ENCODE measurements at regions not wholly inside any gene's neighbourhood (a gene's known extent, or its start where the extent isn't known, plus 50 kb on each side); places are given as distances from the start of the nearest gene placed in this dataset.

DNA sequence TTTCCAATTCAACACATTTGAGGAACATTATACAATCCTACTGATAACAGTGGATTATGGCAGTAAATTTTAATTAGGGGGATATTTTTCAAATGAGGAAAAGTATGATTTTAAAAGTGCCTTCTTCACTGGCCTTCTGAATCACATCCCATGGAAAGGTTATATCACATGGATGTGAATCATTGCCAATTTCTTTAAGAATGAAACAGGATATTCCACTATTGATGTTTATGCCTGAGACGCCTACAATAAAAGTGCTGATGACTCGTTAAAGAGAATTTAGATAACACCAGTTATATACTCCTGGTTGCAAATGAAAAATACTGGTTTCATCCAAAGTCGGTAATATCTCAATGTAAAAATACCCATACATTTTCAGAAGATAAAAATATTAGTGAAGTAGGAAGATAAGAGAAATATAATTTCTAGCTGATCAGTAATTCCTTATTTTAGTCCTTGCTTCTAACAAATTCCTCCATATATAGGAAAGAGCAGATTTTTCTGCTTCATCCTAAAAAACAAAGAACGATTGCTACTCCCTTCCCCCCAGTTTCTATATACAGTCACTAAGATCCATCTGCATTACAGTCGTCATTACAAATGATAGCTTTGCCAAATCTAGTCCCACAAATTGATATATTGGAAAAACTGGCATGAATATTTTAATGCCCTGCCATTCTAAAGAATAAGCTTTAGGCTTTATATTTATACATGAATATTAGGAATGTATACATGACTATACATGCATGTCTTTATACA is 139.5 kb upstream of the SOX5 start:
- H3K27me3 ChIP-seq (ENCODE audit: control insufficient read depth in 1 of 2, insufficient read depth in 2 of 2, low read length in 2 of 2) = no peaks in the 10 kb centered on the region
- no peaks in the 10 kb centered on the region for H3K36me3 ChIP-seq (replicated peaks in 1 of 2; ENCODE audit: control insufficient read depth in 1 of 2, insufficient read depth in 2 of 2, low read length in 2 of 2)
- H2AFZ ChIP-seq (ENCODE audit: low read length) = no peak overlapping the region
- no peak for TF ChIP-seq ZNF570 (CRISPR knock-in tag; IDR thresholded peaks at IDR 0.05; ENCODE audit: borderline replicate concordance)
- no peak for TF ChIP-seq POLR2AphosphoS5 (IDR thresholded peaks at IDR 0.05; ENCODE audit: low read depth, low read length)
- no peak for TF ChIP-seq ZNF703 (CRISPR knock-in tag; IDR thresholded peaks at IDR 0.05; ENCODE audit: borderline replicate concordance)
- no peak for TF ChIP-seq CHD4 (IDR thresholded peaks at IDR 0.05; ENCODE audit: borderline replicate concordance, low read length)
- TF ChIP-seq, protein P1, sequence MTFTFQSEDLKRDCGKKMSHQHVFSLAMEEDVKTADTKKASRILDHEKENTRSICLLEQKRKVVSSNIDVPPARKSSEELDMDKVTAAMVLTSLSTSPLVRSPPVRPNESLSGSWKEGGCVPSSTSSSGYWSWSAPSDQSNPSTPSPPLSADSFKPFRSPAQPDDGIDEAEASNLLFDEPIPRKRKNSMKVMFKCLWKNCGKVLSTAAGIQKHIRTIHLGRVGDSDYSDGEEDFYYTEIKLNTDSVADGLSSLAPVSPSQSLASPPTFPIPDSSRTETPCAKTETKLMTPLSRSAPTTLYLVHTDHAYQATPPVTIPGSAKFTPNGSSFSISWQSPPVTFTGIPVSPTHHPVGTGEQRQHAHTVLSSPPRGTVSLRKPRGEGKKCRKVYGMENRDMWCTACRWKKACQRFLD (CRISPR knock-in tag; IDR thresholded peaks at IDR 0.05; ENCODE audit: borderline replicate concordance) = no peak
- TF ChIP-seq ARHGAP35 (CRISPR knock-in tag; IDR thresholded peaks at IDR 0.05; ENCODE audit: borderline replicate concordance) = no peak
- no peak for TF ChIP-seq ZNF841 (CRISPR knock-in tag; IDR thresholded peaks at IDR 0.05; ENCODE audit: borderline replicate concordance)
- TF ChIP-seq ZNF629 (CRISPR knock-in tag; conservative IDR thresholded peaks at IDR 0.05) = no peak
- TF ChIP-seq ISL2 (CRISPR knock-in tag; IDR thresholded peaks at IDR 0.05) = no peak
- TF ChIP-seq, protein P2, sequence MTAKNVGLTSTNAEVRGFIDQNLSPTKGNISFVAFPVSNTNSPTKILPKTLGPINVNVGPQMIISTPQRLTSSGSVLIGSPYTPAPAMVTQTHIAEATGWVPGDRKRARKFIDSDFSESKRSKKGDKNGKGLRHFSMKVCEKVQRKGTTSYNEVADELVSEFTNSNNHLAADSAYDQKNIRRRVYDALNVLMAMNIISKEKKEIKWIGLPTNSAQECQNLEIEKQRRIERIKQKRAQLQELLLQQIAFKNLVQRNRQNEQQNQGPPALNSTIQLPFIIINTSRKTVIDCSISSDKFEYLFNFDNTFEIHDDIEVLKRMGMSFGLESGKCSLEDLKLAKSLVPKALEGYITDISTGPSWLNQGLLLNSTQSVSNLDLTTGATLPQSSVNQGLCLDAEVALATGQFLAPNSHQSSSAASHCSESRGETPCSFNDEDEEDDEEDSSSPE (CRISPR knock-in tag; IDR thresholded peaks at IDR 0.05) = no peak
- TF ChIP-seq, protein P3, sequence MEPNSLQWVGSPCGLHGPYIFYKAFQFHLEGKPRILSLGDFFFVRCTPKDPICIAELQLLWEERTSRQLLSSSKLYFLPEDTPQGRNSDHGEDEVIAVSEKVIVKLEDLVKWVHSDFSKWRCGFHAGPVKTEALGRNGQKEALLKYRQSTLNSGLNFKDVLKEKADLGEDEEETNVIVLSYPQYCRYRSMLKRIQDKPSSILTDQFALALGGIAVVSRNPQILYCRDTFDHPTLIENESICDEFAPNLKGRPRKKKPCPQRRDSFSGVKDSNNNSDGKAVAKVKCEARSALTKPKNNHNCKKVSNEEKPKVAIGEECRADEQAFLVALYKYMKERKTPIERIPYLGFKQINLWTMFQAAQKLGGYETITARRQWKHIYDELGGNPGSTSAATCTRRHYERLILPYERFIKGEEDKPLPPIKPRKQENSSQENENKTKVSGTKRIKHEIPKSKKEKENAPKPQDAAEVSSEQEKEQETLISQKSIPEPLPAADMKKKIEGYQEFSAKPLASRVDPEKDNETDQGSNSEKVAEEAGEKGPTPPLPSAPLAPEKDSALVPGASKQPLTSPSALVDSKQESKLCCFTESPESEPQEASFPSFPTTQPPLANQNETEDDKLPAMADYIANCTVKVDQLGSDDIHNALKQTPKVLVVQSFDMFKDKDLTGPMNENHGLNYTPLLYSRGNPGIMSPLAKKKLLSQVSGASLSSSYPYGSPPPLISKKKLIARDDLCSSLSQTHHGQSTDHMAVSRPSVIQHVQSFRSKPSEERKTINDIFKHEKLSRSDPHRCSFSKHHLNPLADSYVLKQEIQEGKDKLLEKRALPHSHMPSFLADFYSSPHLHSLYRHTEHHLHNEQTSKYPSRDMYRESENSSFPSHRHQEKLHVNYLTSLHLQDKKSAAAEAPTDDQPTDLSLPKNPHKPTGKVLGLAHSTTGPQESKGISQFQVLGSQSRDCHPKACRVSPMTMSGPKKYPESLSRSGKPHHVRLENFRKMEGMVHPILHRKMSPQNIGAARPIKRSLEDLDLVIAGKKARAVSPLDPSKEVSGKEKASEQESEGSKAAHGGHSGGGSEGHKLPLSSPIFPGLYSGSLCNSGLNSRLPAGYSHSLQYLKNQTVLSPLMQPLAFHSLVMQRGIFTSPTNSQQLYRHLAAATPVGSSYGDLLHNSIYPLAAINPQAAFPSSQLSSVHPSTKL (CRISPR knock-in tag; IDR thresholded peaks at IDR 0.05) = no peak
- WGBS (ENCODE audit: low lambda C conversion rate) = 96% methylated on average over 5 of the region's 5 CpGs
- ChIA-PET POLR2A (no interaction called here), CTCF (ENCODE audit: low intra/inter-chr PET ratio, low total read pairs) (no interaction called here)
- no peak overlapping the region for H3K4me3 ChIP-seq (replicated peaks in 1 of 3; ENCODE audit: insufficient read depth in 1 of 3, low read depth in 2 of 3, low read length in 3 of 3)
- DNase-seq (ENCODE audit: low spot score) = no peak
- no peak for ATAC-seq
- no peak overlapping the region for H3K9ac ChIP-seq (ENCODE audit: insufficient read depth, low read depth, low read length)
- no peak overlapping the region for H3K27ac ChIP-seq (ENCODE audit: extremely low read length, insufficient read depth, low read length)
- H3K4me1 ChIP-seq (ENCODE audit: insufficient read depth, low read length) = peaks cover 25% of the 10 kb centered on the region
- no peak overlapping the region for H3K4me2 ChIP-seq (ENCODE audit: low read depth, low read length)
- no peaks in the 10 kb centered on the region for H4K20me1 ChIP-seq (ENCODE audit: insufficient read depth, low read length)
- FAIRE-seq = no peak
- in situ Hi-C loops (cut with HindIII; ENCODE audit: extremely low pct_ligation_motif_present, low pct_unique_long_range_greater_than_20kb) (no loop called here), intact Hi-C loops (cut with micrococcal nuclease; ENCODE audit: unreplicated experiment) (no loop called here)
- H3K79me2 ChIP-seq (ENCODE audit: insufficient read depth, low read length) = no peaks in the 10 kb centered on the region
- H3K9me3 ChIP-seq (ENCODE audit: low read length) = no peaks in the 10 kb centered on the region
- no TSS peak for BruUV-seq (replicated peaks)

Data from HepG2 (cell line).